GM18507 (cell line): ENCODE measurements at regions not wholly inside any gene's neighbourhood (a gene's known extent, or its start where the extent isn't known, plus 50 kb on each side); places are given as distances from the start of the nearest gene placed in this dataset.
"Not testable (repeated sequence)": the region's sequence is repeated elsewhere in the genome, so short reads cannot be mapped to it uniquely, and the experiment has no call there.

Experiments used
- DNase-seq: peaks from one replicate; pipeline ENCODE4 v3.0.0; 2011; ENCODE audit warnings: low read depth; ENCODE audit not compliant: insufficient read length; ENCODE audit errors: extremely low spot score
- FAIRE-seq: peaks from 2 replicates; lab custom pipeline; 2011; peaks lifted over from hg19 to GRCh38; lab: Jason Lieb, UNC

DNA sequence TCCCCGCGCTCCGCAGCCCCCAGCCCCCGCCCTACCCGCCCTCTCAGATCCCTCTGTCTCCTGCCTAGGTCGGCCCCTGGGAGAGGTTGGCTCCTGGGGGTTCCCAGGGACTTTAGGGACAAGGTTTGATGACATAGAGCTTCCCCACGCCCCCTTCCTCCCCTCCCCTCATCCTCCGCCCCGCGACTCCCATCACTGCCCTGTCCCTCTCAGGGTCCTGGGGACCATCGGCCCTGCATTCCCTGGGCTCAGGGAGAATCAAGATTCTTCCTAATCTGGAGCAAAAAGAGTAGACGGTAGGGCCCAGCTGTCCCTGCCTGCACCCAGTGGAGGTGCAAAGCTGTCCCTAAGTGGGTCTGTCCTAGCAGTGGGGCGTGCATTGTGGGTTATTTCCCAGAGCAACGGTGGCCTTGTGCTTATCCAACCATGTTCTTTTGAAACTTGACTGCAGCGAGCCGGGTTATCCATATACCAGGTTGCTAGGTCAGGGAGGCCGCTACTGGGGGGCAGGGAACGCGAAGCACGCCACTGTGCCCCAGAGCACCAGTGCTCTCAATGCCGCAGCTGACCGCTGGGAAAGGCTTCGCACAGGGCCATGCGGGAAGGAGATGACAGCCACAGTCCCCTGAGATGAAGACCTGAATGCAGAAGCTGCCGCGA lies 124.4 kb upstream of the PRMT8 start:
- no peak for FAIRE-seq
- no peak for DNase-seq

DNA sequence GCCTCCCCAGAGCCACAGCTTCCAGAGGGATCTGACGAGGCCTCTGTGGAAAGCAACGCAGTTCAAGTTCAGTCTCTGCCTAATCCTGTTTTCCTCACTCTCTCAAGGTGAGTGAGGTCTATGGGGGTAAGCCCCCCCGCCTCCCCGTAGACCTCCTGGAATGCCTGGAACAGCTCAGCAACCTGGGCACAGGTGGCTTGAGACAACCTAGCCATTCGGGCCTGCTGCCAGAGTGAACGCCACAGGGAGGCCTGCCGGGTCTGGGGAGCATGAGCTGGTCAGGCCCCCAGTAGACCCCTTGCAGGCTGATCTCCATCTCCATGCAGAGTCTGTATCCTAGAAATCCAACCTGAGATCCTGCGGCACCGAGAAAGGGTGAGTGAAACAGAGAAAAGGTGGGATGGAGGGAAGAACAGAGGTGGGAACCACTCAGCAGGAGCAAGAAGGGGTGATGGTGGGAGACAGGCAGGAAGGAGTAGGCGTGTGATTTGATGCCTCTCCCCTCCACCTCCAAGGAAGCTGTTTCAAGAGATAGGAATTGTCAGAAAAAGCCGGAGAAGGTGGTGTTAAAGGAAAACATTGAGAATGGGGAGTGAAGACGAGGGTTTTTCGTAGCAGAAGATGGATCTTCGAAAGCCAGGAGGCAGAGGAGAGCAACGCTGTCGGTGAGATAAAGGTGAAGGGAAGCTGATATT lies 123.1 kb upstream of the PRMT8 start:
- FAIRE-seq (no peak), DNase-seq (no peak)

DNA sequence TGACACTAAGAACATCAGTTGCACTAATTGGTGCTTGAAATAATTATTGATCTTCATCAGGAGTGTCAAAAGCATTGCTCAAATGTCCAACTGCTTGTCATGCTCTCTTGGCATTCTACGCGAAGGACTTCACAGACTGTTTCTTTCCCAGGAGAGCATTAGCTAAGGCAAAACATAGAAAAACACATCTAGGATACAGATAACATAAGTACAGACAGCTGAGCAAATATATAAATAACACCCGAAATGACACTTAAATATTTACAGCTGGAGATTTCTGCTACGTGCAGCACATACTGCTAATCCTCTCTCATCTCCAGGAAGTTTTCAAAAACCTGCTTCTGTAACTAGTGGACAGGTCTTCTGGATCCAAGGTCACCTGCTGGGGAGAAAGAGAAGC lies 120.0 kb upstream of the PRMT8 start:
- FAIRE-seq (no peak), DNase-seq (no peak)

DNA sequence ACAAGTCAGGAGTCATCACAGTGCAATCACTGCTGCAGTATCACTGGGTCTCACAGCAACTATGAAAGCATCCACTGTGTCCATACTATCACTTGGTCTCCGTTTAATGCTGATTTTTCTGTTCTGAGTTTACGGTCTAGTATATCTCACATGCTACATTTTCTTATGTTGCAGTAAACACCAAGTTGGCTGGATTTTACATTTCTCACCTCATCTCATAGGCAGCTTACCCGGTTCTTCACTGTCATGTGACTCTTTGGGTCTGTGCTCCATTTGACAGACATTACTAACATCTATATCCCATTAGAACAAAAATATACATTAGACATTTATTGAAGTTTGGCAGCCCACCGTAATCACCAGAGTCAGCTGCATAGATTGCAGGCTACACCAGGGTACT lies 115.7 kb upstream of the PRMT8 start:
- no peak for FAIRE-seq

DNA sequence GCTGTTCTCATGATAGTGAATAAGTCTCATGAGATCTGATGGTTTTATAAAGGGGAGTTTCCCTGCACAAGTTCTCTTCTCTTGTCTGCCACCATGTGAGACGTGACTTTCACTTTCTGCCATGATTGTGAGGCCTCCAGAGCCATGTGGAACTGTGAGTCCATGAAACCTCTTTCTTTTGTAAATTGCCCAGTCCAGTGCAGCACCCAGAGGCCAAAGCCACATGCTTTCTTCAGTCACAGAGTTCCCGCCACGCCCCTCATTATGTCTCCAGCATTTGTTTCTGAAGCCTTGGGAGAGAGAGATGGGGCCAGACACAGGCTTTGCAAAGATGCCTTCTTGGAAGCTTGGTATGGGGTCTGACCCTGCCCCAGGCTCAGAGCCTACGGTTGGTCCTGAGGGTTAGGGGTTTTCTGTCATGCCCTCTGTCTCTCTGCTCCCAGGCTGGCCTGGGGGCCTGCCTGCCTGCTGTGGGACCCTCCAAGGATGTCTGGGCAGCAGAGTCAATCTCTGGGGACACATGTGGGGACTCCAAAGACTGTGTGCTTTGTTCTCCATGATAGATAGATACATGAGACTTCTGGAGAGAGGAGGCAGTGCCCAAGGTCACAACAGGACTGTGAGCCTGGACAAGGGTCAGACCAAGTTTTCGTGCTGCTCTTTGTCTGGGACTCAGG lies 114.1 kb upstream of the PRMT8 start:
- DNase-seq, result no peak
- FAIRE-seq, result no peak

More for the DNA sequence above, 115.7 kb upstream of the PRMT8 start:
- no peak for DNase-seq

DNA sequence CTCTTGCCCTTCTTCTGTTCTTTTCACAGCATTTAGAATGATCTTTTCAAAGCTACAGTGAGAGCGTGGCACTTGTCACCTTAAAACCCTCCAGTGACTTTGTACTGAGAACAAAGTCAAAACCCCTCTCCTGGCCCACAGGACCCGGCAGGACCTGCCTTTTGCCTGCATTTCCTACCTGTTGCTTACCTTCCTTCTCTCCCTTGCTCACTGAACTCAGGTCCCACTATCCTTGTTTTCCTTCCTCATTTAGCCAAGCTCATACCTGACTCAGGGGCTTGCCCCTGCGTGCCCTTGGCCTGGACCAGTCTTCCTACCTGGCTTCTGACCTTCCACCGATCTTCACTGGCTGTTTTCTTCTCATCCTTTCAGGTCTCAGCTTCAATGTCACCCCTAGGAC lies 112.3 kb upstream of the PRMT8 start:
- no peak for DNase-seq
- no peak for FAIRE-seq

DNA sequence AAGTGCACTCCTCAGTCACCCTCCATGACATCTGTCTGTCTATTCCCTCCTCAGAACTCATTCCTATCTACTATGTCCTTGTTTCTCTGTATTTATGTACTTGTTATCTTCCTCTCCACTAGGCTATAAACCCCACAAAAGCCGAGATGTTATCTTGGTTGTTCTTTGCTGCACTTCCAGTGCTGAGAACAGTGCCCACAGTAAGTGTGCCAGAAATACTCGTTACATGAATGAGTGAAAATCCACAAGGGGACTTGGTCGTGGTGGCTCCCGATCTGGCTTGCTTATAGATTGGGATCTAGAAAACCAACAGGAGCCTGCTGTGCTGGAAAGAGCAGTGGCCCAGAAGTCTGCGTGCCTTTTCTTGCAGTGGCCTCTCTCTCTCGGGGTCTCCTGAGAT lies 111.9 kb upstream of the PRMT8 start:
- DNase-seq (no peak), FAIRE-seq (no peak)

DNA sequence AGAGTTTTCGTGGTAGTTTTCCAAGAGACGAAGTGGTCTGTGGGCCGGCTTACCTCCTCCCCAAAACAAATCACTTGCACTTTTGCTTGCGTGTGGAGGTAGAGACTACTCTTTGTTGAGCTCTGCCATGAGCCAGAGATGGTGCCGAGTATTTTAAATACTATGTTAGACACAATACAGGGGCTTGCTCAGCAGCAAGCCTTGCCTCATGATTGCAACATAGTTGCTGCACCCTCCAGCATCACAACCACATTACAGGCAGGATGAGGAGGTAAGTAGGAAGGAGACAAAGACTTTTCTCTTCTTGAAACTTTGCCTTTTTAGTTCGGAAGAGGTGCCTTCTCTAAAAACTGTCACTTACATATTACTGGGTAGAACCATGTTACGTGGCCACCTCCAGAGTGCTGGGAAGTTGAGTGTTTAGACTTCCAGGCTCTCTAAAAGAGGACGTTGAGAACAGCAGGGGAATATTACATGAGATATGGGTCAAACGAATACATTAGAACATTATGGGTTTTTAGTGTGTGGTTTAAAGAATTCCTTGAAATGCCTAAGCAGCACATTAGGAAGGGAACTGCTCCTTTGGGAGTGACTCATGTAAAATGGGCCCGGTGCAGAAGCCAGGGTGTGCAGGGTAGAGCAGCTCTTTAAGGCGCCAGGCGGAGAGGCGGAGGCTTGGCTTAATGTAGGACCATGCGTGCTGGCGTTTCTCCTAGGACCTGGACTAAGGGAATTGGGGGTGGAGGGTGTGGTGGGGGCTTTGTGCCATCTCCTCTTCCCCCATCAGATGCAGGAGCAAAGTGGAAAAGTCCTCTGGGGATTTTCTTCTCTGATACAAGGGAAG lies 110.6 kb upstream of the PRMT8 start:
- no peak for DNase-seq
- FAIRE-seq, result no peak

DNA sequence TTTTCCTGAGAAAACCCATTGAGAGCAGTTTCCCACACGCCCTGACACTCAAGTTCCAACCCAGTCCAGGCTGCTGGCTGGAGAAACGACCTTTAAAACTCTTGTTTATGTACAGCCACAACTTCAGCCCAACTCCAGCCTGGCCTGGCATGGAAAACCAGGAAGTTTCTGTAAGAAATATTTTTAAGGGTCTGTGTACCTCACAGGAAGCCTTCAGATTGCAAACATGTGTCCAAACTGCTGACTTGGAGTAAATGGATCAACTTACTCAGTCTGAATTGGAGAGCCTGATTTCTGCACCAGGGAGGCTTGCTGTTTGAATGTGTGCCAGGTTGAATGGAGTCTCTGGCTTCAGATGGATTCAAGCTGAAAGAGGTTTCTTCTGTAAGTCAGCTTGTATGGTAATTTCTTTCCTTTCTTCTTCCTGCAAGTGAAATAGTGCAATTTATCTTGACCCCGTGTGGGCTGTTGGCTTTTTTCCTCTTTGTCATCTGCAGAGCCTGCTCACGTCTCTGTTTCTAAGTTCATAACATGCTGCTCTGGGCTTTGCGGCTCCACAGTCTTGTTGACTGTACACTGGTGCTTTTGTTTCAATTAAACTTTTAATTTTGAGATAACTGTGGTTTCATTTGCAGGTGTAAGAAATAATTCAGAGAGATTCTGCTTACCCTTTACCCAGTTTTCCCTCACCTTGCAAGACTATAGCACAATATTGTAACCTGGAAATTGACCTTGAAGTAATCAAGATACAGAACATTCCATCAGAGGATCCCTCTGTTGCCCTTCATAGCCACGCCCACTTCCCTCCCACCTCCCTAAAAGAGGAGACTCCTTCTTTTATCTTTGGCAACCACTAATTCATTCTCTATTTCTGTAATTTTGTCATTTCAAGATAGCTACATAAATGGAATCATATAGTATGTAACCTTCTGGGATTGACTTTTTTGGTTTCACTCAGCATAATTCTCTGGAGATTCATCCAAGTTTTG lies 109.7 kb upstream of the PRMT8 start:
- FAIRE-seq (no peak), DNase-seq (no peak)

DNA sequence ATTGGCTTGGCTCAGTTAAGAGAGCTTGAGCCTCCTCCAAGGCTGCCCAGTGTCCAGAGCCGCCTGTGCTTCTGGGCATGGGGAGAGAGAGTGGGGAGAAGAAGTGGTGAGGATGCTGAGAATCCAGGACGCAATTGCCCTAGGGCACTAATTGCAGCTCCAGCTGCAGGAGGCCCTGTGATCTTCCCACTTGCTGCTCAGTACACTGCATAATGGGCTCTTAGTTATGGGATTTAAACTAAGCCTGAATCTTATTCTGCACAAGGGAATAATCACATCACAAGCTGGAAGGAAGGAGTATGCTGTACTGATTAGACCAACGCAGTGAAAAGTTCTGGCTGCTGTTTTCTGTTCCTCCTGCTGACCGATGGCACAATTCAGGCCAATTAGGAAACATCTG lies 101.0 kb upstream of the PRMT8 start:
- DNase-seq (no peak), FAIRE-seq (no peak)

DNA sequence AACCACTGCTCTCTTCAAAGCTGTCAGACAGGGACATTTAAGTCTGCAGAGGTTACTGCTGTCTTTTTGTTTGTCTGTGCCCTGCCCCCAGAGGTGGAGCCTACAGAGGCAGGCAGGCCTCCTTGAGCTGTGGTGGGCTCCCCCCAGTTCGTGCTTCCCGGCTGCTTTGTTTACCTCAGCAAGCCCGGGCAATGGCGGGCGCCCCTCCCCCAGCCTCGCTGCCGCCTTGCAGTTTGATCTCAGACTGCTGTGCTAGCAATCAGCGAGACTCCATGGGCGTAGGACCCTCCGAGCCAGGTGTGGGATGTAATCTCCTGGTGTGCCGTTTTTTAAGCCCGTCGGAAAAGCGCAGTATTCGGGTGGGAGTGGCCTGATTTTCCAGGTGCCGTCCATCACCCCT lies 93.4 kb upstream of the PRMT8 start:
- not testable (repeated sequence) for FAIRE-seq, DNase-seq

DNA sequence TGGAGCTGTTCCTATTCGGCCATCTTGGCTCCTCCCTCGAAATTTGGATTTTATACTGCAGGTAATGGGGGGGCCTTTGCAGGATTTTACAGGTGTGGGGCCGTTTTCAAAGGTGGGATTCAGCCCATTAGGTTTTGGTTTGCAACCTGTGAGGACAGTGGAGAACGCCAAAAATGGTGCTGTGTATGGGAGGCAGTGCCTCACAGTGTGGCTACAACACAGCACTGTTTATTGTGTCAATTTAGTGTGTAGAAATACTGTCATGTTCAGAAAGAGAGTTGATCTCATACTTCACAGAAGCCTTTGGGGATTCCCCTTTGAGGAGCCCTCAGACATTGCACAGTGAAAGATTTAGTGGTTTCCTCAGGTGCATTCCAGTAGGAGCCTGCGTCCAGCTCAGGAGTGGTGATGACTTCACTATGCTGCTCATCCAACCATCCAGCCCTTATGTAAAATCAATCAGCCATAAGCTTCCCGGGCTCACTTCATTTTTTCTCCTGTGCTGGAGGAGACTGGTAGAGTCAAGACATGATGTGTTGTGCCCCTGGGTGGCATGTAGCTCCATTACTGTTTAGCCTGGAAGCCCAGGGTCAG lies 92.7 kb upstream of the PRMT8 start:
- FAIRE-seq, result no peak

DNA sequence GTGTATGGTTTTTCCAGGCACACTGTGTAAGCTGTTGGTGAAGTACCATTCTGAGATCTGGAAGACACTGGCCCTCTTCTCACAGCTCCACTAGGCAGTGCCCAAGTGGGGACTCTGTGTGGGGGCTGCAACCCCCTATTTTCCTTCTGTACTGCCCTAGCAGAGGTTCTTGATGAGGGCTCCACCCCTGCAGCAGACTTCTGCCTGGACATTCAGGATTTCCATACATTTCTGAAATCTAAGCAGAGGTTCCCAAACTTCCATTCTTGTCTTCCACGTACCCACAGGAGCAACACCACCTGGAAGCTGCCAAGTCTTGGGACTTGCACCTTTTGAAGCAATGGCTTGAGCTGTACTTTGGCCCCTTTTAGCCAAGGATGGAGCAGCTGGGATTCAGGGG lies 85.2 kb upstream of the PRMT8 start:
- DNase-seq, result no peak
- no peak for FAIRE-seq

More for the DNA sequence above, 92.7 kb upstream of the PRMT8 start:
- no peak for DNase-seq

DNA sequence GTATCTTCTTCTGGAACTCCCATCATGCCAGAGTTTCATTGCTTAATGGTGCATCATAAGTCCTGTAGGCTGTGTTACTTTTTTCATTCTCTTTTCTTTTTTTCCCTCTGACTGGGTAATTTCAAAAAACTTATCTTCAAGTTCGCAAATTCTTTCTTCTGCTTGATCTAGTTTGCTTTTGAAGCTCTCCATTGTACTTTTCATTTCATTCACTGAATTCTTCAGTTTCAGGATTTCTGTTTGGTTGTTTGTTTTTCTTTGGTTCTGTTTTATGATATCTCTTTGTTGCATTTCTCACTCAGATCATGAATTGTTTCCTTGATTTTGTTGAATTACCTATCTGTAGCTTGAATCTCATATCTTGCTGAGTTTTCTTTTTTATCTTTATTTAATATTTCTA lies 83.3 kb upstream of the PRMT8 start:
- FAIRE-seq, result no peak
- DNase-seq, result no peak

DNA sequence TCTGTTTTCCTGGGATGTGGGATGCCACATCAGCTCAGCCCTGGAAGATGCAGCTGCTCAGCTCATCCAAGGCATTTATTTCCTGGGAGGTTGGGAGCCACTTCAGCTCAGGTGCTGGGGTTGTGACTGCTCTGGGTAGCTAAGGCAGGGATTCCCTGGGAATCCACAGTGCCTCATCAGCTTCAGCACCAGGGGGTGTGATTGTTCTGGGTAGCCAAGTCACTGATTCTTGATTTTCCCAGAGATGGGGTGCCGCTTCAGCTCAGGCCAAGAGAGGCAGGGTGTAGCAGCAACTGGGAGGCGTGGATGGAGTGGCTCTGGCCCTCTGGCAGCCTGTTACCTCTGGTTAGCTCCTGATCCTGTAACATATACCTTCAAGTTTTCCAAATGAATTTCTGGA lies 81.3 kb upstream of the PRMT8 start:
- no peak for DNase-seq
- FAIRE-seq, result no peak

DNA sequence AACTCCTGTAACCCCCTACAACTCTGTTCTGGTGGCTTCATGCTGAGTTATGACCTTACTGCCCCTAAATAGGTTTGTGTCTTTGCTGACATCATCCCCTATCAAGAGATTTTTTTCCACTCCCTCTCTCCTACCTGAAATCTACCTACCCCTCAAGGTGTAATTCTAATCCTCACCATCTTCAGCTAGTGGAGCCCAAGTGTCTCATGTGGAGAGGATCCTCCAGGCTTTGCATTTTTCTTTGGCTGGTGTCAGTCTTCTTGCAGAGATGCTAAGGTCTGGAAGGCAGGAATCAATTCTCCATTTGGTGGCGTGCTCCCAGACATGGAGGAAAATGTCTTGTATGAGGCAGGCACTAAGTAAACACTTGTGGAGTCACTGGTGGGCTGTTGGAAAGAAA lies 74.8 kb upstream of the PRMT8 start:
- no peak for FAIRE-seq

DNA sequence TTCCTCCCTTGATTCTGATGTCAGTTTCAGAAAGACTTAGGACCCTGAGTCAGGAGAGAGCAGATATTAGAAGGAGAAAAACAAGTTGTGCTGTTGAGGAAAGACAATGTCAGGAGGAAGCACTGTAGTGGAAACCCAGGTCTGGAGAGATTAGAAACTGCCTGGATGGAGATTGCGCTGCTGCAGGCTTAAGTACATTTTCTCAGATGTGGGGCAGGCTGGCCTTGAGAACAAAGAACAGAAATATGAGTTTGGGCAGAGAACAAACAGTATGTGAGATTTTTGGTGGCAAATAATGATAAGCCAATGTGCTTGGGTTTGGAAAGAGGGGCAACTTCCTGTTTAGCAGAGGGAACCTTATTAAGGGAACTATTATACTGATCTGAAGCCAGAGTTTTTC lies 74.3 kb upstream of the PRMT8 start:
- FAIRE-seq (no peak), DNase-seq (no peak)

More for the DNA sequence above, 74.8 kb upstream of the PRMT8 start:
- no peak for DNase-seq

DNA sequence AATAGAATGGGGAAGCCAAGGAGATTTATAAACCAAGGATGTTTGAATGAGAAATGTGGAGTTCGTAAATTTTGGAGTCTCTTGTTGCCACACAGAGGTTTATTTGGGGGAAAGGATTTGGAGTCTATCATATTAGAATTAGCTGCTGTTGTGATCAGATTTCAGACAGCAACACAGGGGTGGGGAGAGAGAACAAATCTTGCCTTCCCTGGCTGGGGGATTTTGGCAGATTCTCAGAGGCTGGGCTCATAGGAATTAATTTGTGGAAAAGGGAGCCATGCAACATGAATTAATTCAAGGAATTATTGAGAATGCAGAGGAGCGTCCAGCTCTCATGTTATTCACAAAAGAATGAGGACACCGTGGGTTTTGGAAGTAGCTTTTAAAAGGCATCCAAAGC lies 73.9 kb upstream of the PRMT8 start:
- no peak for FAIRE-seq
- no peak for DNase-seq
